HG02759 (cell line): ENCODE measurements at regions not wholly inside any gene's neighbourhood (a gene's known extent, or its start where the extent isn't known, plus 50 kb on each side); places are given as distances from the start of the nearest gene placed in this dataset.

Experiments
- ATAC-seq: cut with Tn5 transposase; IDR thresholded peaks from one replicate; pipeline ENCODE4 v1.9.1; 2021; ENCODE audit warnings: mild to moderate bottlenecking, moderate library complexity; ENCODE audit not compliant: unreplicated experiment

DNA sequence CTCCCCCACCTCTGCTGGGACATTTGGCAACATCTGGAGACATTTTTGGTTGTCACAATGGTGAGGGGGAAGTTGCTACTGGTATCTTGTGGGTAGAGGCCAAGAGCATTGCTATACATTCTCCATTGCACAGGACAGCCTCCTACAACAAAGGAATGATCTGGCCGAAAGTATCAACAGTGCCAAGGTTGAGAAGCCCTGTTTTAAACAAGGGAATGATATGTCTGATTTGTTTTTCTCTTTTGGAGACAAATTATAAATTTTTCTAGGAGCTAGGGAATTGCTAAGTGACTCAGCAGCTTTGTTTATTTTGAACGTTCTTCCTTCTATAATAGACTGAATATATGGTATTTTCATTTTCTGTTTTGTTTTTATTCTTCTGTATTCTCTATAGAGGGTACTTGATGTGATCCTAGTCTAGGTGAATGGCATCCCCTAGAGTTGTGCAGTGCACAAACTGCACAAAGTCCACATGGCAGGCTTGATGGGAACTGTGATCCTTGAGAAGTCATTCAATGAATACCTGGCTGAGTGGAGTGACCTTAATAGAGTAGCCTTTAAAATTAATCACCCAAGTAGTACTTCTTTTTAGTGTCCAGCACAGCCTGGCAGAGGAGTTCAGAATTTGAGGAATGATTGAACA, 288.6 kb upstream of the USP24 start:
- no peak for ATAC-seq

DNA sequence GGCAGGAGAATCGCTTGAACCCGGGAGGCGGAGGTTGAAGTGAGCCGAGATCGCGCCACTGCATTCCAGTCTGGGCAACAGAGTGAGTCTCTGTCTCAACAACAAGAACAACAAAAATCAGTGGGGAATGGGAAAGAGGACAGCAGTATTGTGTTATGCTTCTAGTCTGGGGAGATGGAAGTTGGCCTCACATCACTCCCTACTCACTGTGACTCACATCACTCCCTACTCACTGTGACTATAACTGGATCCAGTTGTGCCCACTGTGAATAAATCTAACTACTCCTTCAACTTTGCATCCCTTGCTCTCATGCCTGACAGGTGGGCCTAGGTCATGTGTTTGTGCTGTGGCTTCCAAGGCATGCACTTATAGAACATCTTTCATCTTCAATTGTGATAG, 285.4 kb upstream of the USP24 start:
- no peak for ATAC-seq

DNA sequence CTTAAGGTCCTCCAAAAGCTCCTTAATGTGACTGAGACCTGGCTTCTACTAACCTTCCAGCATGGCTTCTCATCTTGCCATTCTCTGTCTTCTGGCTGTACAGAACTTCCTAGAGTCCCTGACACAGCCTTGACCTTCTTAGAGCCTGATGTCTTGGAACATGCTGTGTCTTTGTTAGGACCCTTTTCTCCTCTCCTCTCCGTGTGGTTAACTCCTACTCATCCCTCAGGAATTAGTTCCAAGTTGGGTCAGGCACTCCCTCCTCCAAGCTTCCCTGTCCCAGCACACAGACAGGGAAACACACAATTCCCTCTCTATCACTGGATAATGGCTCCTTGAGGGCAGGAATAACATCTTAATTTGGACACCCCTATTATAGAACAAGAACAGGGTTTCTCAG, 275.4 kb upstream of the USP24 start:
- no peak for ATAC-seq

DNA sequence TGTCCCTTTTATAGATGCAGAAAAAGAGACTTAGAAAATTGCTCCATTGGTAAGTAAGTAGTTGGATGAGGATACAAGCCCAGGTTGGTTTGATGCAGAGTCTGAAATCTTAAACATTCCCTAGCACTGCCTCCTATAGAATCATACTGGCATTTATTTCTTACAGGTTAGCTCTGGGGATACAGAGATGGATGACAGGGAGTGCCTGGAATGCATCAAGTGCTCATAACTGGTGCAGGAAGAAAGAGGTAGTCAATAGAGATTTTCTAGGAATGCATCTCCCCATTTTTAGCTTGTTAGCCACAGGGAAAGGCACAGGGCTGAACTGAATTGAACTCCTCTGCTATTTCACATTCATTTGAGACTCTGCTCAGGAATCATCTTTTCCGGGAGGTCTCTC, 269.0 kb upstream of the USP24 start:
- ATAC-seq: no peak

DNA sequence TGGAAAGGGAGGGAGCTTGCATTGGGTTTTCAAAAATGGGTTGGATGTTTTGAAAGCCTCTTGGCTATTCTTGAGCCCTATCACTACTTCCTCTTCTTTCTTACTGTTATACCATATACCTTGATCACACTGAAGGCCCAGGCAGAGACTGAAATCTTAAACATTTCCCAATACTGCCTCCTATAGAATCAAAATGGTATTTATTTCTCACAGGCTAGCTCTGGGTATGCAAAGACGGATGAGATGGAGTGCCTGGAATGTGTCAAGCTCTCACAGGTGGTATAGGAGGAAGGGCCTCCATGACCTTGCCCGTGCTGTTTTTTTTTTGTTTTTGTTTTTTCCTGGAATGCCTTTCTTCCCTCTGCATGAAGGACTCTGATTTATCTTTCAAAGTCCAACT, 268.4 kb upstream of the USP24 start:
- ATAC-seq: no peak

DNA sequence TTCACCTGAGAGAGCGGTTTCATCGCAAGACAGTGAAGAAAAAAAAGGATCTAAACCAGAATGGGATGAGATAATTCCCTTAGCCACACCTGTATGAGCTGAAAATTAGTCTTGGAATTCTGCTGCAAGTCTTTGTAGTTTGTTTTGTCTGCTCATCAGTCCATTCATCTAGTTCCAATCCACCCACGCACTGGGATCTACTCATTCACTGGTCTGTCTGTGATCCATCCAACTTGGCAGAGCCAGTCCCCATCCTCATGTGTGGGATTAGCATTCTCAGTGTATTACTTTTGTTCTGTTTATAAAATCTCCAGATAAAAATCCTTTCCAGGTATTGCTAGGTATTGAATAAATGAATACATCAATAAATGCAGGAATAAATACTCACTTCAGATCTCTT, 266.5 kb upstream of the USP24 start:
- ATAC-seq: no peak

DNA sequence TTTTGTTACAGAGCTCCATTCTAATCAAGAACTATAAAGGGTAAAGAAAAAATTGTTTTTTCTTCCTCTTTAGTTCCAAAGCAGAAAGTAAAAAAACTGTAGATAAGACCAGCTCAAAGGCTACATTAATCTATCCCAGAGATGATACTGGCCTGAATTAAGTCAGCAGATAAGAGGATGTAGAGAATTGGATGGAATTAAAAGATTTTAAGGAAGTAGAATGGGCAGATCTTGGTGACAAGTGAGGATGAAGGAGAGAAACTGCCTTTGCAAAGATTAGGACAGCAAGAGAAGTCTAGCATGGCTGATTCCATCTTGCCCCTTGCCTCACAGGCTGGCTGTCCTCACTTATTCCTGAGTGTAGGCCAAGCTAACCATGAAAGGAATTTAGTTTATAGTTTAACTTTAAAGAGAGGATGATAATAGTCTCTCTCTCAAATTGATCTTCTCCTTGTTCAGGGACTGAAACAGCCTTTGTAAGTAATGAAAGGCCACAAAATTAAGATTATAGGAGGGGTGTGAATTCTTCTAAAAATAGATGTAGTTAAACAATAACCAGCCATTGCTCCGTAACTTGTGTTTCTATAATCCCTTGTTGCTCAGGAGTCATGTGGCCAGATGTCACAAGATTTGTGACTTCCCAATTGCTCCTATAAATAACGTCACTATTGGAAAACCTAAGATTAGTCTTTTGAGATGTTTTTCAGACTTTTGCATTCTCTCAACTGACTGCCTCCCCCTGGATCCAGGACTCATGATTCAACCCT, 265.0 kb upstream of the USP24 start:
- ATAC-seq: no peak

DNA sequence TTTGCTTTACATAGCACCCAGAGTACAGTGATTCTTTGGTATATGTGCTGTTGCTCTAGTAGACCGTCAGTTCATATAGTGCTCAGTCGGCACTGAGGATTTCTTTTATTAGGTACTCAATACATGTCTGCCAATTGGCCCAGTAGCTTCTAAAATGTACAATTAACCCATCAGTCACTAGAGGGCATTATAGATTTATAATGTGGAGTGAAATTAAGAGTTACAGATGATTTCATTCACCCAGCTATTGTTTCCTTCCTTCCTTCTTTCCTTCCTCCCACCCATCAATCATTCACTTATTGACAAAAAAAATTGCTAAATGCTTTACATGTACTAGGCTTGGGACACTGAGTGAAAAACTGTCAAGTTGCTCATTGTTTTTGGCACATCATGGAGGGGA, 263.6 kb upstream of the USP24 start:
- ATAC-seq: no peak

DNA sequence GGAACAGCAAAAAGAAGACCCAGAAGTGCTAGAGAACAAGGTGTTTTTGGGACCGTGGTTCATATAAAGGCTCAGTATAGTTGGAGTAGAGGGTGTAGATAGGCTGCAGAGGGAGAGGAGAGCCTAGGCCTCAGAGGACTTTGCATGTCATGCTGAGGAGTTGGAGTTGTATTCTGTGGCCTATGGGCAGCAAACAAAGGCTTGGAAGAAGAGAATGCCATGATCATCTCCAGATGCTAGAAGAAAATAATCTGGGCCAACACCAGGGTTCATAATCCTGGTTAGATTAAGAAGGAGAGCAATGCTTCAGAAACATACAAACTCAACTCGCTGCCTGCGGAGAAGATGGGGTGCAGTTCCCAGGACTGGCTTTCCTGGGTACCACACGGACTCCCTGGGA, 262.8 kb upstream of the USP24 start:
- ATAC-seq: no peak

DNA sequence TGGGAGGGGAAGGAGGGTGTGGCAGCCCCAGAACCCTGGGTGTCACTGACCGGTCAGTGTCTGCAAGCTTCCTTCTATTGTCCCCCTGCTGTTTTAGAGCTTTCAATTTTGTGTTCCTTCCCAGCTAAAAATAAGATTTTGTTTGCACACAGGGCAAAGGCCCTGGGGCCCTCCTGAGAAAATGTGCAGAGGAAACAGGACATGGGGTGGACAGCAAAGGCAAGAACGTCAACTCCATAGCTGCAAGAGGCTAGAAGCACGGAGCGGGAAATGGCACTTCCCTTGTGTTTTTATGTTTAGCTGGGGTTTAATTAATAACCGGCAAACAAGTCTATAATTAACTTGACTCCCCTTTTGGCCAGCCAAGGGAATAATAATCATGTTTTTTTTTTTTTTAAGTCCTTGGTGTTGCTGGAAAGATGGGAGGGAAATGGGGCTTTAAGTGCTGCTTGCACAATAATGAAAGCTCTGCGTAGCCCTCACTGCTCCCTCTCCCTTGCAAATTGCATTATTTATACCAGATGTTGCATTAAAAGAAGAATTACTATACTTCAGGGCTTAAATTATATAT, 261.4 kb upstream of the USP24 start:
- ATAC-seq: no peak

DNA sequence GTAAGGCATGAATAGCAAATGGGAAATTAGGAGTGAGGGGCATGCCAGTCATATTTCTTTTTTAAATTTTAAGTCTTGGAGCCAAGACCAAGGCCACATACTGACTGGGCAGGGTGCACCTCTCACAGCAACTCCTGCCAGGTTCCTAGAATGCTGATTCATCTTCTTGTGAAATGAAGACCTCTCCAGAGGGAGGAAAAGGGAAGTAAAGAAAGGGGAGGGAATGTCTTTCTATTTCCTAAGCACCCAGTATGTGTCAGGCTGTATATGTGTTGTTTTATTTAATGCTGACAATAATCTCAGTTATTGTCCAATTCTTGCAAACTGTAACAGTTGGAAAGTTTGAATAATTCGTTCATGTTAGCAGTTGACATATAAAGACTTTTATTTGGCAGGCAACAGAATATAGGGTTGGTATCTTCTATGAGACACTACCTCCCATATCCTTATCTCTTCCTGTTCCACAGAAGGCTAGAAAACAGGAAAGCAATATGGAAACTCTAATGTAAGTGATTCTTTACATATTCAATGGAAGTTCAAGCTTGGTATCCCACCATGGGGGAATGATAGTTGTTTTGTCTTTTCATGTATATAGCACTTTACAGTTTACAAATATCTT, 259.1 kb upstream of the USP24 start:
- ATAC-seq: no peak

DNA sequence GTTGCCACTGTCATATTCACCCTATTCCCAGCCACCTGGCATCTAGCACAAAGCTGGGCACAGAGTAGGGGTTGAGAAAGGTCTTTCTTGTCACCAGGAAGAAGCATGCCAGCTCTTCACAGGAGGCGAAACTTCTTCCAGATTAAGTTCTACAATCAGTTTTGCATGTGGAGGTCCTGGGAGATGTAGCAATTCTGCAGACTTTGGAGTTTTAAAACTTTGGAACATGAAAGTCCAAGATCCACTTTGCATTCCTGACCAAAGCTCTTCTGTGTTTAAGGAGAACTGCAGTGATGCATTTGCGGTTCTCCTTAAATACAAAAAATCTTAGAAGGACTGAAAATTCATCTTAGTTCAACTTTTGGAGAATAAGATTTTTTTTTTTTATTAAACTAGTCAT, 258.5 kb upstream of the USP24 start:
- ATAC-seq: no peak

DNA sequence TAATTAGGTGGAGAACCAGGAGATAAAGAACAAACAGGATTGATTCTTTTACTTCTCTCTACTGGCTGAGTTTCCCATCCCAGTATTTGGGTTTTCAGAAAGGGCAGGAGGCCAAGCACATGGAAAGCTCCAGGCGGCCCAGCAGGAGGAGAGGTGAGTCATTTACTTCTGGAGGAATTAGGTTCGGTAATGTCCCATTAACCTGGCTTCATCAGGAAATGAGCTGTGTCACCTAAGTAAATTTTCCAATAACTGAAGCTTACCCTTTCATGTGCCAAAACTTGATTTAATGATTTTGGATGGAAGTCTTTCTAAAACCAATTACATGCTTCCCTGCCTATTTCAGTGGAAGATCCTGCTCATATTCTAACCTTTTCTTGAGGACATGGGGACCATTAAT, 257.6 kb upstream of the USP24 start:
- no peak for ATAC-seq

DNA sequence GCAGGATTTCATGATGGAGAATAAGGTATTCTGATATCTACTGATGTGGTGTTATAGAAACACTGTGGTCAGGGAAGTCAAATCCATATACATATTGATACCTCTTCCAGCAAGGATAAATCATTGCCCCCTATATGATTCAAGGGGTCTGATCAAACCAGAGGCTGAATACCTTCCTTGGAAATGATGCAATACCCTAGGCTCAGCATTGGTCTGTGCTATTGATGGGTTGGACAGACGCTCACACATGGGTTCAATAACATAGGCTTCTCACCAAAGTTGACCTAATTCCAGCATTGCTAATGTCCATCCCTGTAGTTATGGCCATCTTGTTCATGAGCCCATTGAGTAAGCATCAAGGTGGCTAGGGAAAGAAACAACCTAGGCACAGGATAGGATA, 257.0 kb upstream of the USP24 start:
- ATAC-seq: no peak

DNA sequence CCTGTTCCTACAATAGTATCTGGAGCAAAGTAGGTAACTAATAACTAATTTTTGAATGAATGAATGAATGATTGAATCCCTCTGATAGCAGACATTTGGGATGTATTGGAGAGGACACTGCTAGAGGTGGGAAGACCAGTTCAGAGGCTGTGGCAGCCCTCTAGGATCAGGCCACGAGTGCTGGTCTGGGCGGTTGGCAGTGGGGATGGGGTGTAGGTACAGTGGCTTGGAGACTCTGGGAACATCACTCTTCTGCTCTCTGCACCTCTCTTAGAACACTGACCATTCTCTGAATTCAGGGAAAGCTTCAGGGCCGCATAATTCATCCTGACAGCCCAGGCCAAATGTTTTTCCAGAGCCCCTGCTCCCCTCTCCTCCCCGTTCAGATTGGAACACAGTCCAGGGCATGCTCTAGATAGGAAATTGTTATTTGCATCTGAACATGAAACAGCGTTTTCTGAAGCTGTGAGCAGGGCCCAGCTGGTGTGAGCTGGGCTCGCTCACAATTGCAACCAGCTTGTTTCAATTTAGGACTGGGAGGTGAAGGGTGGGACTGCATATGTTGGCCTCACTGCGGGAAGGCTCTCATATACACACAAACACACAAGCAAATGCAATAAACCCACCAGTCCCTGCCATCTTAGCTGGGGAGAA, 253.1 kb upstream of the USP24 start:
- no peak for ATAC-seq

DNA sequence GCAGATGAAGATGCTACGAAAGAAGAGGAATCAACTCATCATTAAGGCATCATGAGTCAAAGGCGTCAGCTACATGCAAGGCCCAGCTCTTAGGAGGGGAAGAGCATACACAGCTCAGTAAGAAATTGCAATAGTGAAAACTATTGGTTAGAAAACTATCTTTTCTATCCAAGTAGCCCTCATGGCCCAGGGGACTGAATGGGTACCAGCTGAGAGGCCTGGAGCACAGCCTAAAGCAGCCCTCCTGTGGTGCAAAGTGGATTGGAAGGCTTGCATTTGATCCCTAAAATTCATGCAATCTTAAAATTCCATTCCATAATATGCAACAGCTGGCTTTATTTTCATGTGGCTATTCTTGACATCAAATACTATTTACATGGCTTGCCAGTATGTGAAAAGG, 251.8 kb upstream of the USP24 start:
- no peak for ATAC-seq

DNA sequence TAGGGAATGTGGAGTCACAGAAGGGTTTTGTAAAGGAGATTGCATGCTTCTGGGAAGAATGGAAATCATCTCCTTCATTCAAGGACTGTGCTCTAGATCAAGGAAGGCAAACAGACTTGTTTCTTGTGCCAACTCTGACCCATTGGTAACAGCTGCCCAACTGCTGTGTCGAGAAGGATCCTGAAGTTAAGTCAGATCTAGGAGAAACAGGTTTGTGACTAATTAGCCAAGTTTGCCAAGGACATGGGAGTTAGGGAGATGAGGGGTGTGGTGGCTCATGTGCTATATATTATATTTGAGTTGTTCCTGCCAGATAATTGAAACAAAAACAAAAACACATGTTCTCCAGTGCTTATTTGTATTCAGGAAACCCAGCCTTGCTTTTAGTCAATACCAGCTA, 251.2 kb upstream of the USP24 start:
- no peak for ATAC-seq

DNA sequence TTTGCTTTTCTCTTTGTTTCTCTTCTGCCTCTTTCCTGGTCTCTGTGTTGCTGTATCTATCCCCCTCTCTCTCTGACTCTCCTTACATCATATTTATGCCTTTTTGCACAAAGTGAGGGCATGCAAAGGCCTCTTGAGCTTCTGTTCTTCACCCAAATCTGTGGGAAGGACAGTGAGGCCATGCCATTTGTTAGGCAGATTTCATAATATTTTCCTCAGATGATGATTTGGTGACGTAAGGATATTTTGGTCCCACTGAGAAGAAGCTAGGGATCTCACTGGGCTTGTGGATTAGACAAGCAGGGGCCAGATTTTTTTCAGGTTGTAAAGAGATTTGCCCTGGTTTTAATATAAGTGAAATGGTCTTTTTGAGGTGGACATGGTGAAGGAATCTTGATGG, 249.4 kb upstream of the USP24 start:
- ATAC-seq: no peak

DNA sequence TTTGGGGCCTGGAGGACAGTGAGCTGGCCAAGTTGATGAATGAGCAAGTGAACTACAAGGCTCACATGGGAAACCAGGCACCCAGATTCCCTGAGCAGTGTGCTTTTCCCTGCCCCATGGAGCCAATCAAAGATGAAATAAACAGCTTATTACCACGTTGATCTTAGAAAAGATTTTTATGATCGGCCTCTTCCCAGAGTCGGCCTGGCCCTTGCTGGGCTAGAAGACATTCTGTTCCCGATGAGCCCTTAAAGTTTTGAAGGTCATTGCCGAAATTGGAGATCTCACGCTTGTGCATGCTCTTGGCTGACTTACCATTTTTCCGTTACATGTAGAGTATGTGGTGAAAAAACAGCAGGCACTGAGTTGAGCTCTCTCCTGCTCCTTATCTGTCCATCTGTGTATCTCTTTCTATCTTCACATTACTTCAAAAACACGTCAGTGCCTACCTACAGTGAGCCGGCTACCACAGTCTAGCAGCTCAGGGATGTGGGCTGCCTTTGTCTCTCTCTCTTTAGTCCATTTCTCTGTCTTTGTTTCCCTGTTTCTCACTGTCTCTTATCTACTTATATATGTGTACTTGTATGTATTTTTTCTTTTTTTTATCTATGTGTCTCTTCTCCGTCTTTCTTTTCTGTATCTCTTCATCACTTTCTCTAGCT, 248.8 kb upstream of the USP24 start:
- no peak for ATAC-seq

DNA sequence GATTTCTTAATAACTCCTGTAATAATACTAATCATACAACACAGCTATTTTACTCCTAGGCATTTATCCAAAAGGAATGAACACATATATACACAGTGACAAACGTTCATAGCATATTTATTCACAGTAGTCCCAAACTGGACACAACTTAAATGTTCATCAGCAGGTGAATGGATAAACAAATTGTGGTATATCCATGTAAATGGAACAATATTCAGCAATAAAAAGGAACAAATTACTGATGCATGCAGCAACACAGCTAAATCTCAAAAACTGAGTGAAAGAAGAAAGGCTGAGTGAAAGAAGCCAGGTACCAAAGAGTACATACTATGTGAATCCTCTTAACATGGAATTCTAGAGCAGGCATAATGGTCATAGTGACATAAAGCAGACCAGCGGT, 242.7 kb upstream of the USP24 start:
- ATAC-seq: no peak

DNA sequence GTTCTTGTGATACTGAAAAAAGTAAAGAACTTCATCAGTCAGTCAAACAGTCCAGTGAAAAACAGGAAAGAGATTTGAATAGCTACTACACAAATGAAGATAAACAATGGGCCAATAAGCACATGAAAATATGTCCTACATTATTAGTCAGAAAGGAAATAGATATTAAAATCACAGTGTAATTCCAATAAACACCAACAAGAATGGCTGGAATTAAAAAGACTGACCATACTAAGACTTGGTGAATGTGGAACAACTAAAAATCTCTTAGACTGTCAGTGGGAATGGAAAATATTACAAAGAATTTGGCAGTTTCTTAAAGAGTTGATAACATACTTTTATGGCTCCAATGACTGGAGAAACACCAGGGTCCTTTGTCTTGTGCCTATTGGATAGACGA, 241.8 kb upstream of the USP24 start:
- ATAC-seq: no peak
